Stimulated activated CD8-positive, alpha-beta memory T cell treated with anti-CD3 and anti-CD28 coated beads, Interleukin-7, amount 100 ng/mL, for 48 hours (primary cell): ENCODE measurements at regions not wholly inside any gene's neighbourhood (a gene's known extent, or its start where the extent isn't known, plus 50 kb on each side); places are given as distances from the start of the nearest gene placed in this dataset.
"Not testable (repeated sequence)": the region's sequence is repeated elsewhere in the genome, so short reads cannot be mapped to it uniquely, and the experiment has no call there.

Experiments used
- DNase-seq, 2 donors: peaks; one replicate each; pipeline ENCODE4 v3.0.0-alpha.2; 2020; ENCODE audit warnings: low read depth in 1 of 2; ENCODE audit errors: extremely low read depth in 1 of 2

DNA sequence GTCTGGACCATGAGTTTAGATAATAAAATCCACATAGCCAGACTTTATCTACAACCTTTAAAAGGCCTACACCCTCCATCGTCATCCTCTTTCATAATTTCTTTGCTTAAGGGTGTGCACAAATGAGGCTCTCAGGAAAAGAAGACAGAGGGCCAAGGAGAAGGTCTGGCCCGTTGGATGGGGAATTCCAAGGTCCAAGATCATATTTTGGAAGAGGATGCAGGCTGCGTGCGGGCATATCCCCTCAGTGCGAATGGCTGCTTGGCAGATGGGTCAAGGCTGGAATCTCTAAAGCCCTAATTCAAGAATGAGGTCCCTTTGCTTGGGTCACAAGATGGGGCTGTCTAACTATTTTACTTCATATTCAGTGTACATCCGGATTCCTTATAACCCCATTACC, 782.2 kb upstream of the NCAM2 start:
- DNase-seq: no peak

DNA sequence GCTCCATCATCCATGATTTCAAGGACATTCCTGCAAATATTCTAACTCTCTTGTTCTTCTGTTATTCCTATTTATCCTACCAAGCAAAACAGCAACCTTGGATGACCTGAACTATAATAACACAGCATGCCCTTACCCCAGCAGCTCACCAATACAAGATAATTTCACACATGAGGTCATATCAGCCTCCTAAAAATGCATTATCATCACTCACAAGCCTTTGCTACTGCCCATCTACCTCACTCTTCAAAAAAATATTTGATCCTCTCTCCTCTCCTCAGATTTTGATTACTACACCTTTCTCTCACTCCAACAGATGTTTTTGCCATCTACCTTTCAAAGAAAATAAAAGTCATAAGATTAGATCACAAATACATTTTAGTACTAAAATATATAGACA, 777.6 kb upstream of the NCAM2 start:
- no peak for DNase-seq

DNA sequence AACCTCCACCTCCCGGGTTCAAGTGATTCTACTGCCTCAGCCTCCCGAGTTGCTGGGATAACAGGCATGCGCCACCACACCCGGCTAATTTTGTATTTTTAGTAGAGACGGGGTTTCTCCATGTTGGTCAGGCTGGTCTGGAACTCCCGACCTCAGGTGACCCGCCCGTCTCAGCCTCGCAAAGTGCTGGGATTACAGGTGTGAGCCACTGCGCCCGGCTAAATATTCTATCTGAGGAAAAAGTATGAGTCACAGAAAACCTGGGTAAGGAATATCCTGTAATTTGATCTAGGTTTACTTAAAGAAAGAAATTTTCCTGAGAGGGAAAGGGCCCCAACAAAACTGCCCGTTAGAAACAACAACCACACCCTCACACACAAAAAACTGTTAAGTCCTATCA, 776.2 kb upstream of the NCAM2 start:
- not testable (repeated sequence) for DNase-seq

DNA sequence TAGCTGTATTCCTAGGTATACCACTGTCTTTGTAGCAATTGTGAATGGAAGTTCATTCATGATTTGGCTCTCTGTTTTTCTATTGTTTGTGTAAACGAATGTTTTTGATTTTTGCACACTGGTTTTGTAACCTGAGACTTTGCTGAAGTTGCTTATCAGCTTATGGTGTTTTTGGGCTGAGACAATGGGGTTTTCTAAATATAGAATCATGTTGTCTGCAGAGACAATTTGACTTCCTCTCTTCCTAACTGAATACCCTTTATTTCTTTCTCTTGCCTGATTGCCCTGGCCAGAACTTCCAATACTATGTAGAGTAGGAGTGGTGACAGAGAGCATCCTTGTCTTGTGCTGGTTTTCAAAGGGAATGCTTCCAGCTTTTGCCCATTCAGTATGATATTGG, 761.6 kb upstream of the NCAM2 start:
- not testable (repeated sequence) for DNase-seq

DNA sequence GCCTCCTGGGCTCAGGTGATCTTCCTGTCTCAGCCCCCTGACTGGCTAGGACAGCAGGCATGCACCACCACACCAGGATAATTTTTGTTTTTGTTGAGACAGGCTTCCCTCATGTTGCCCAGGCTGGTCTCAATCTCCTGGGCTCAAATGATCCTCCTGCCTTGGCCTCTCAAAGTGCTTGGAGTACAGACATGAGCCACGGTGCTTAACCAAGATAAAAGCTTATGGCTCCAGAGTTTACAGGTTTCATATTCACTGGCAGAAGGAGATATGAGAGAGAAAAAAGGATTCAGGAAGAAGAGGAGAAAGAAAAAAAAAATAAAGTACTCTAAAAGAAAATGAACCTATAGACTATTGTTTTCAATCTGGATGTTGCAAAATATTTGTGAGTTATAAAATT, 748.8 kb upstream of the NCAM2 start:
- DNase-seq: no peak

DNA sequence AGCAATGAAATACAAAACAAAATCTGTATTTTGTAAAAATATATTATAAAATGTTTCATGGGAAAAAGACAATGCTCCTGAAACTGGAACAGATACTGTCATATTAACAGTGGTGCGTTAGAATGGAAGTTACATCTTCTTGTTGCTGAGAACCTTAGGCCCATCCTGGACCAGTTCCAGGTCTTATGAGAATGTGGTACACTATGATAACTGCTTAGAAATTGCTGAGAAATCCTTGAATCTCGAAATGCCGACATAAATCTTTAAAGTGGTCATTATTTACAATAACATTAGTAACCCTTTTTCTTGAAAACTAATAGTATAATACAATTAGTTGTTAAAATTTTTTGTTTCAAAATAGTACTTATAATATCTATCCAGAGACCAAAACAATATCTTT, 747.9 kb upstream of the NCAM2 start:
- DNase-seq: no peak

DNA sequence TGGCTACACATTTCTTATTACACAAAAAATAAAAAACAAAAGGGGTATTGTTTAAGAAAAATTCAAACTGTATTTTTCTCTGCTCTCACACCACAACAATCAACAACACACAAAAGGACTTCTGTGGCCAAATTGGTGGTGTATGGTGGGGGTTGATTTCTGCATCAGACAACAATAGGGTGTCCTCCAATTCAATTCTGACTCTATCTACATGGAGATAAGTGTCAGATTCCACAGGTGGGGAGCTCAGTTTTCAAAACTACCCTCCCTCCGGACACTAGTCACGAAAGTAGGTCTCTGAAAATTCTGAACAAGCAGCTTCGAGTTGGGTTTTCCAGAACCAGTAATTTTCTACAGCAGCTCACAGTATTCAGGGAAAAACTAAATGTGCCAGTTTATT, 744.9 kb upstream of the NCAM2 start:
- no peak for DNase-seq

DNA sequence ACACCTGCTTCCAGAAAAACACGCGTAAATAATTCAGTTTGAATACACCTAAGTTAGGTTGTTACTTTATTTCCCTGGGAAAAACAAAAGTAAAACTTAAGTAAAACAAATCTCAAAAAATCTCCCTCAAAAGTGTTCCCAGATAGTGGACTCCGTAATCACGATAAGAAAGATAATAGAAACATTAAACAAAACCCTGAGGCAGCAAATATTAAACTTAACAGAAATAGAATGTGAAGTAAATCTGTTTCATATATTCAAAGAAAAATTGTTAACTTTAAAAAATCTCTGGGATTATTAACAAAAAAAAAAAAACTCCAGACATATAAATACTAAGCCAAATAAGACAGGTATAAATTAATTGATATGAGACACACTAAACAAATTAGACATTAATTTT, 743.2 kb upstream of the NCAM2 start:
- DNase-seq: no peak

DNA sequence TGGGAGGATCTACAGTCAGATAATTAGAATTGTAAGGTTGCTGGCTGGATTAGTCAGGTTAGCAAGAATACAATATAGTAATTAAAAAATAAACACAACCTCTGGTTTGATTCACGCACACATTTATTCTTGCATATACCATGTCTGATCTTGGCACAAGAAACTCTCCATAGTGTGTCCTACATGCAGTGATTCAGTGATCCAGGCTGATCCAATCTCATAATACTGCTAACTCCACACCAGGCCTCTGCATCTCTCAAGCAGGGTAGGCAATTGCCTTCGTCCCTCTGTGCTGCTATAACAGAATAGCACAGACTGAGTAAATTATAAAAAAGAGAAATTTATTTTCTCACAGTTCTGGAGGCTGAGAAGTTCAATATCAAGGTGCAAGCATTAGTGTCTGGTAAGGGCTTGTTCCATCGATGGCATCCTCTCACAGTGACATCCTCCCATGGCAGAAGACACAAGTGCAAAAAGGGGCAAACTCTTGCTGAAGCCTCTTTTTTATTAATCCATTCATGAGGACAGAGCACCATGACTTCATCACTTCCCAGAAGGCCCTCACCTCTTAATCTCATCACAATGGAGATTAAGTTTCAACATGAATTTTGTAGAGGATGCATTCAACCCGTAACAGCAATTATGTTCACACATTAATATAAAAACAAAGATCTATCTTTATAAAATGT, 741.0 kb upstream of the NCAM2 start:
- no peak for DNase-seq

DNA sequence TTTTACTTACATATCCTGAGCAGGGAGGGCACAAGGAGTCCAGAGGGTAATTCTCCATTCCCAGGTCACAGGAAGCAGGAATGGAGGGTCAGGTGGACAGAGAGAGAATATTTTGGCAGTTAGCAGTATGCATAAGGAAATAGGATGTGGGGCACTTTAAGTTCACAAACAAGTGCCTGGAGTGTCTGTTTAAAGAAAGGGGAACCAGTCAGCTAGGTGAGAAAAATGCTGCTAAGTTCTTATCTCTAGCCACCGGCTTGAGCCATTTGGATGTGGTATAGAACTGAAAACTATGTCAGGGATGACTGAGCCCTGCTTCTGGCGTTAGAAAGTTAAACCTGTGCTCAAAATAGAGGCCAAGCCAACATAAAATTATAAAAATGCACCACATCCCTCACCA, 739.7 kb upstream of the NCAM2 start:
- DNase-seq: no peak

DNA sequence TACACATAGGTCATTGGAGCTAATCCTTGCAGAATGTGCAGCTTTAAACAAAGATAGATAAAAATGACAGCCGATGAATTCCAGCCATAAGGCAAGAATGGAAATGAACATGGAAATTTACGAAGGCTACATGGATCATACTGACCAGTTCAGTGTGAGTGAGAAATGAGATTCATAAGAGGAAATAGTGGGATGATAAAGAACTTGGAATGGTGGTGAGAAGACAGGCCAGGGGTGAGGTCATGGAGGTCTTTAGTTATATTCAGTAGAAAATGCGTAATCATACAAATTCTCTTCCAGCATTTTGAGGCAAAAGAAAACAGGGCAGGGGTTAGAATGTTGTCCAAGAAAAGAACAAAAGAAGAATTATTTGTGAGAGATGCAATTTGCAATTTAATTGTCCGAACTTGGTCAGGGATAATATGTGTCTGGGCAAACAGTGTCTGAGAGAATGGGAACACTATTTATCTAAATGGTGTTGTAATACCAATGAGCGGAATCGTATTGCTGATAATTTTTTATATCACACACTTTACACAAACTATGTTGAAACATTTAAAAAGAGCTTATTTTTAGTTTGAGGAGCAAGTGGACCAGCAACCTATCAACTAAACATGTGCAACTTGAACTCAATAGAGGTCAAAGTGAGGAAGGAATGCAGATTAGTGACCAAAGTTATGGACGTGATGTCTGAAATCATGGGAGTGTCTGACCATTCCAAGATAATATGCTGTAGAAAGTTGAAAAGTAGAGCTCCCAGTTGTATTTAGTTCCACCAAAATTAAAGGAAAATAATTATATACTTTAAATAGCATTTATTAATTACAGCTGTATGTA, 739.0 kb upstream of the NCAM2 start:
- DNase-seq: no peak

DNA sequence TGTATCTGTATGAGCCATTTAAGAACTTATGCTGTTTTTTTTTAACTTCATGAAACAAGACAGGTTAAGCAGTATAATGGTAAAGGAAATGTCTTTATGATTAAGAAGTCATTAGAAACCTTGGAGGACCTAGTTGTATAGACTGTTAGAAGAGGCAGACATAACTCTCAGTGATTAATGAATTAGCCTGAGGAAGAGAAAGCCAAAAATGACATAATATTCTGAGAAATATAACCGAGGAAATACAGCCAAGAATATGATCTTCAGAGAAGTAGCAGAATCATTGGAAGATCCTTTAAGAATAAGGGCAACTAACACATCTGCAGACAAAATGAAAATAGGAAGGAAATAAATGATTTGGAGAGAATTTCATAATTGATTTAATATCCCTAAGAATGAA, 738.1 kb upstream of the NCAM2 start:
- no peak for DNase-seq

DNA sequence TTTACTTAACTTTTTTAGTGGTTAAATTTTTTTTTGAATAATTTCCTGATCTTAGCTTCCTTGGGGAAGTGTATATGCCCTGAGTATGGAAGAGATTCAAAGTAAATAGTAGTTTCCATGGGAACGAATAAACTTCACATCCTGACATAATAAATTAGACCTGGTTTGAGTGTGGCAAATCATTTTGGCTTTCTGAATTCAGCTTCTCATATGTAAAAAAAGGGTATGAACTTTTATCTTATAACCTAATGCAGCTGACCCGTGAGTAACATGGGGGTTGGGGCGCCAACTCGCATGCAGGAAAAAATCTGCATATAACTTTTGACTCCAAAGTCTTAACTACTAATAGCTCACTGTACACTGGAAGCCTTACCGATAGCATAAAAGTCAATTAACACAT, 736.8 kb upstream of the NCAM2 start:
- DNase-seq: no peak

DNA sequence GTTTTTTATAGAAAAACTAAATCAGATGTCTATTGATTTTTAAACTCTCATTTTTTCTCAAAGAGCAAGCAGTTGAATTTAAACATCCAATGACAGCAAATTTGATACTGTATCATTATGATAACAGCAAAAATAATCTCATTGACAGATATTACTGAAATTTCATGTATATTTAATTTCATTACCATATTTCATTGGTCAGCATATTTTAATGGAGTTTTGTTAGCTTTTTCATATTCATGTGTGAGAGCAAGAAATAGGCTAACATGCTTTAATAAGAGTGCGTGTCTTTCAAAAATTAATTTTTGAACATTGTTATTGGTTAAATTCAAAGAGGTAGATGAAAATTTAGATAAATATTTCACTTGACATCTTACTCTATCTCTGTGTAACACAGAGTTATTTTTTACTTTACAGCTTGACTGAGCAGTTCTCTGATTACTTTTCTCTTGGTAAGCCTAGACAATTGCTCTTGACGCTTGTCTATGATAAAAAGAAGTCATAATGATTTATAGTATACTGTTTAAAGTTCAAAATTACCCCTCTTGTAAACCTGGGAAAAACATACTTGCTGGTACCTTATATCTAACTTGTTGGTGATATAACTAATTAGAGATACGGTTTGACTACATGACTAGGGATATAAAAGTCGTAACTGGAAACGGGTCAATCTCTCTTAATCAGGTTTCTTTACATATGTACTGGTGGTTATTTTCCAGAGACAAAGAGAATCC, 732.3 kb upstream of the NCAM2 start:
- no peak for DNase-seq

DNA sequence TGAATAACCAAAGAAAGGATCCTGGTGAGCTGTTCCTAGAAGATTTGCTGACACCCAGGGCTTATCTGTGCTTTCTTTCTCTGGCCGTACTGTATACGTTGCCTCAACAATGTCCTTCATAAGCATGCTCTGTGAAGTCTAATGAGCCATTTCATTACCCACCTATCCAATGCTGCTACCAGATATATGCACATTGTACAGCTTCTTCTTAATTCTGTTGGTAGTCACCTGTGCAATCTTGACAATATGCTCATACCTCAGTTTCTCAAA, 731.8 kb upstream of the NCAM2 start:
- no peak for DNase-seq

DNA sequence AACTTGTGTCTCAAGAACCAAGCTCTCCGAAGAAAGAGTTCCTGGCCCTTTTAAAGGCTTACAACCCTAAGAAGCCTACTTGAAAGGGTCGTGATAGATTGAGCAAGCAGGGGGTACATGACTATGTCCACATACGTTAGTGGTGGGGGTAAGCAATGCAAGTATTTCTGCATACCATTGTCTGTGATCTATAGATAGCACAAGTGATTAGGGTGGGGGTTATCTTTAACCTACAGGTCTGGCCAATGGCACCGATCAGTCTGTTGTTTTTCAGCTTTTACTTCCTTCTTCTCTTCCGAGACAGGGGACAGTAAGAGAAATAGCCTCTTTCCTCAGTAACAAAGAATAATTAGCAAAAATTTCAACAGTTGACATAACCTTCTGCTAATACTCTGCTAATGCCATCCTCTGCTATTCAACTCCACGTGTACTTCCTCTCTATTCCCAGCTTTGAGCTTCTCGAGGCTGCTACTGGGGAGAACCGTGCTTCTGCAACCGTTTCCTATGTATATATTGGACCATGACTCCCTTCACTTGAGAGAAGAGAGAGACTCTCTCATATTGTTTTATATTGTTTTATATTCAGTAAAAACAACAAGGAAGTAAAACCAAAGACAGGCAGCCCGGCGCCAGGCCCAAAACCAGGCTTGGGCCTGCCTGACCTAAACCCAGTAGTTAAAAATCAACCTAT, 727.7 kb upstream of the NCAM2 start:
- DNase-seq: no peak

DNA sequence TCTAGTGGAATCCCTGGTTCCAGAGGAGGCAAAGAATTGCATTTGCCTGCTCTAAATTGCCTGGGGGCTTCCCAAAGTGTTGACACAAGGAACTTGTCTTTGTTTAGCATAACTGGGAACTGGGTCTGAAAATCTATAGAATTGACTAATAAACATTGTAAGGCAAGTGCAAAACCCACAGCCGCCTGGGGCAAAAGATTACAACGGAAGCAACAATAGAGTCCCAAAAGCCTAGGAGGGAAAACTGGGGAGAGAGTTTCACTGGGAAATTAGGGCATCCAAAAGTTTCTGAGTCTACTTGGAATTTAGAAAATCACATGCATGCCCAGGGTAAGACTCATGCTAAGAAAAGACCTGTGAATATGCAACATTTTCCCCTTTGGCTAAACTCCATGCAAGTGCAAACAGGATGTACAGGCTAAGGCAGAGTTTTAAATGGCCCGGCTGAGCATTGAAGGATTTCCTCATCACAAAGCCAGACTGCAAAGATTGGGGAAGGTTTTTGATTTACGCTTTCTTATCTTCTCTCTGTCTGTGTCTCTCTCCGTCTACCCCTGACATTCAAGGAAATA, 725.3 kb upstream of the NCAM2 start:
- DNase-seq: no peak

DNA sequence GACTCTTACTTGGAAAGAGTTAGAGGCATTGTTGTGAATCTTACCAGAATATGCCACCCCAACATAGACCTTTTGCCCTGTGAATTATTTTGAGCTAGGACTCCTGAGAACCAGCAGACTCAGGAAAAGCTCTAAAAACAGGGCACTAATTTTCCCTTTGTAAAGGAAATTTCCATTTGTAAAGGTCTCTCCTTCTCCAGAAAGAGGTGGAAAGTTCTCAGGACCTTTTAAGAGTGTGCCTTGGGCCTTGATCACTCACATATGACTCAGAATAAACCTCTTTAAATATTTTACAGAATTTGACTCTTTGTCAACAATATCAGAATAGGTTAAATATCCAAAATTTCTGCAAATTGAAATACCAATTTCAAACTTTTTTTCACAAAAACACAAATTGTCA, 721.8 kb upstream of the NCAM2 start:
- DNase-seq: no peak

DNA sequence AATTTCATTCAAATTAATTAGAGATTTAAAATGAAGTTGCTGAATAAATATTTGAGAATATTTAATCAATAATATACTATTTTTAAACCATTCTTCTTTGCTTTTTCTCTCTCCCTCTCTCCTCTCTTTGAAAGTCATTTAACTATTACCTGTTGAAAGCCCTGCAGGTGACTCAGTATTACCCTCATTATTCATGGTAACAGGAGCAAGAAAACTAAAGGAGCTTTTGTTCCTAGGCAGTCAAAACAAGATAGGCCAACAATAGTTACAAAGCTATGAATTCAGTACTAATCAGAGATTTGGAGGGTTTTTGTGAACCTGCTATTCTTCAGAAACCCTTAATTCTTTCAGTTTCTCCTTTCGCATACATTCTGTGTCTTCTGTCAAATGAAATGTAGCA, 721.3 kb upstream of the NCAM2 start:
- no peak for DNase-seq

DNA sequence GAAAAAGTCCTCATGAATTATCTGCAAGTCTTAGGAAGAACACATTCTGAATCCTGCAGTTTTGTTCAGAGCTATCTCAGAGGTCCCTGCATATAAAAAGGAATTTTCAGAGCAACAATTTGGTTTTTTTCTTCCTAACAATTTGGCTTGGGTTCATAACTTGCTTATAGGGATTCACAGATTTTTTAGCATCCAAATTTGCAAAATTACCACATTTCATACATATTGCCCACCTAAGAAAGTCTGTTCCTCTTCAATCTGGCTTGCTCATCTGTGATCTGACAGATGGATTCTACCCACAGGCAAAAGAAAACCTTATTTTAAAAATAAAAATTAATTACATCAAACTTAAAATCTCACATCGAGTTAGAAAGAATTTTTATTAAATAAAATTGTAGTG, 714.4 kb upstream of the NCAM2 start:
- no peak for DNase-seq

DNA sequence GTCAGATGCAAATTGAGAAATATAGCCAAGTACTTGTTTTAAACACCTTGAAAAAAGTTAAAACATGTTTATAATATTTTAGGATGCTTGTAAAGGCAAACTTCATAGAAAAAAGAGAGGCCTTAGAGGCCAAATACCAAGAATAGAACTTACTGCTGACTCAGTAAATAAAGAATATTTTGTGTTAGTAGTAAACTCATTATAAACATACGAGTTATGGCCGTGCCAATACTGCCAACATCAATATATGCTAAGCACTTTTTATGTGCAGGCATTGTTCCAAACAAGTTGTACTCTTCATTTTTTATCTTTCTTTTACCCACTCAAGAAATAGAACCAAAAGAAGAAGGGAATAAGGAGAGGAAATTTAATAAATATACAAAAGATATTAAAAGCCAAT, 705.9 kb upstream of the NCAM2 start:
- no peak for DNase-seq
